Activated B cell treated with CpG ODN at 0.5 μM for 24 hours (primary cell): ENCODE measurements at regions not wholly inside any gene's neighbourhood (a gene's known extent, or its start where the extent isn't known, plus 50 kb on each side); places are given as distances from the start of the nearest gene placed in this dataset.

Experiments
- ATAC-seq: fragments of 200-7000 bp; cut with Tn5 transposase; one replicate; pipeline ENCODE4 v1.10.0; 2021; ENCODE audit warnings: low read depth, mild to moderate bottlenecking, moderate library complexity
- CTCF ChIA-PET: fragments of 350-600 bp; sonication (Branson Sonifier 250); formaldehyde crosslinking; loops from one replicate; lab custom pipeline; 2021; ENCODE audit warnings: antibody characterized with exemption; lab: Charles Lee
- POLR2A ChIA-PET: fragments of 350-600 bp; sonication (Branson Sonifier 250); formaldehyde crosslinking; loops from one replicate; lab custom pipeline; 2021; ENCODE audit warnings: antibody characterized with exemption; lab: Charles Lee
- DNase-seq: peaks from one replicate; pipeline ENCODE4 v3.0.0; 2022
- H3K27ac Mint-ChIP-seq: one replicate; pipeline ENCODE4 v1.8.0; 2020; ENCODE audit warnings: mixed read lengths
- H3K27me3 Mint-ChIP-seq: one replicate; pipeline ENCODE4 v1.8.0; 2021; ENCODE audit warnings: mixed read lengths
- H3K36me3 Mint-ChIP-seq: one replicate; pipeline ENCODE4 v1.8.0; 2021; ENCODE audit warnings: low read depth, mixed read lengths
- H3K4me1 Mint-ChIP-seq: one replicate; pipeline ENCODE4 v1.8.0; 2021; ENCODE audit warnings: mixed read lengths
- H3K4me3 Mint-ChIP-seq: one replicate; pipeline ENCODE4 v1.8.0; 2020; ENCODE audit warnings: mild to moderate bottlenecking, mixed read lengths
- H3K9me3 Mint-ChIP-seq: one replicate; pipeline ENCODE4 v1.8.0; 2020; ENCODE audit warnings: mixed read lengths
- intact Hi-C: fragments of 100-400 bp; cut with micrococcal nuclease; formaldehyde crosslinking; loops from one replicate; pipeline ENCODE4 v1.15.1; 2024
- TF ChIP-seq, protein P1 (sequence below): fragments of 200-600 bp; IDR thresholded peaks from one replicate; pipeline ENCODE4 v1.8.0; 2022; ENCODE audit warnings: antibody characterized with exemption, mild to moderate bottlenecking

GRCh38 chr3:28033059-28033784, 208.2 kb upstream of the CMC1 start:
- Mint-ChIP-seq H3K9me3 (peaks cover 12% of the 10 kb centered on the region), H3K36me3 (no peaks in the 10 kb centered on the region), H3K4me1 (no peaks in the 10 kb centered on the region), H3K4me3 (no peak overlapping the region), H3K27ac (no peak overlapping the region), H3K27me3 (no peaks in the 10 kb centered on the region)
- TF ChIP-seq, protein P1, sequence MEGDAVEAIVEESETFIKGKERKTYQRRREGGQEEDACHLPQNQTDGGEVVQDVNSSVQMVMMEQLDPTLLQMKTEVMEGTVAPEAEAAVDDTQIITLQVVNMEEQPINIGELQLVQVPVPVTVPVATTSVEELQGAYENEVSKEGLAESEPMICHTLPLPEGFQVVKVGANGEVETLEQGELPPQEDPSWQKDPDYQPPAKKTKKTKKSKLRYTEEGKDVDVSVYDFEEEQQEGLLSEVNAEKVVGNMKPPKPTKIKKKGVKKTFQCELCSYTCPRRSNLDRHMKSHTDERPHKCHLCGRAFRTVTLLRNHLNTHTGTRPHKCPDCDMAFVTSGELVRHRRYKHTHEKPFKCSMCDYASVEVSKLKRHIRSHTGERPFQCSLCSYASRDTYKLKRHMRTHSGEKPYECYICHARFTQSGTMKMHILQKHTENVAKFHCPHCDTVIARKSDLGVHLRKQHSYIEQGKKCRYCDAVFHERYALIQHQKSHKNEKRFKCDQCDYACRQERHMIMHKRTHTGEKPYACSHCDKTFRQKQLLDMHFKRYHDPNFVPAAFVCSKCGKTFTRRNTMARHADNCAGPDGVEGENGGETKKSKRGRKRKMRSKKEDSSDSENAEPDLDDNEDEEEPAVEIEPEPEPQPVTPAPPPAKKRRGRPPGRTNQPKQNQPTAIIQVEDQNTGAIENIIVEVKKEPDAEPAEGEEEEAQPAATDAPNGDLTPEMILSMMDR, result no peak
- CTCF ChIA-PET, result no interaction called here
- DNase-seq (no peak), ATAC-seq (no peak)
- POLR2A ChIA-PET, result no interaction called here
- intact Hi-C loops, result no loop called here

DNA sequence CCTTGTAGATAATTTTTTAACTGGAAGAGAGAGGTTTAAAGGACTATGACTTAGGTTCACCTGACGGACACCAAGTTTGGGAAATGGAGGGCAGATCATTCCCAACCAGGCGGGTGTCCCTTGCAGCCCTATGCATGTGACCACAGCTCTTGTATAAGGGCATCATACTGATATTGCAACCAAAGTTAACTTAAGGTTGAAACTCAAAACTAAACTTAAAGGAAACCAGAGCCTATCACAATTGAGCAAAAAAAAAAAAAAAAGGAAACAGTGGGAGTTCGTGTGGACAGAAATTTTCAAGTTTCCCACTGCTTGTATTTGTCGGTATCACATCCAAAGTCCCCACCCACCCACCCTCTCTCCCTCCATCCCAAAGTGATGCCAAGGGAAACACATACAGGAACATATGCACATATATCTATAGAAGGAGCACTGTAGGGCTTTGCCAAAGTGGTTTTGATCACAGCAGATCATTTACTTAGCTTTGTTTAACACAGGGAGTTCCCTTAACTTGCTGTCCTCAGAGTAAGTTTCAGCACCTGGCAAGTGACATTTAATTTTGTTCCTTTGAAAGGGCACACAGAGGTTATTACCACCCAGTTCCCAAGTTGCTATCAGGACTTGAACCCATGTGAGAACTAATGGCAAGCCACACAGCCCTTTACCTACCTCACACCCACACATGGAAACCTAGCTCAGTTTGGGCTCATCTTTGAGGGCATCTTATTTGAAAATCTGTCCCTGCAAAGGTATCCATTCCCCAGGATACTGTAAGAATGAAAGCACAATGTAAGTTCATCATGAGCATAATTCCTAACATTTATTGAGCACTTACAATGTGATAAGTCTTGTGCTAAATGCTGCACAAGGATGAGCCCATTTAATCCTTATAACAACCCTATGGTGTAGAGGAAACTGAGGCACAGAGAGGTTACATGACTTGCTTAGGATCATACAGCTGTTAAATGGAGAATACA, 204.5 kb upstream of the CMC1 start:
- CTCF ChIA-PET, result no interaction called here
- ATAC-seq, result no peak
- no peak overlapping the region for H3K27ac Mint-ChIP-seq
- POLR2A ChIA-PET, result no interaction called here
- intact Hi-C loops, result no loop called here
- H3K27me3 Mint-ChIP-seq, result peaks cover 2% of the 10 kb centered on the region
- no peak for DNase-seq
- no peaks in the 10 kb centered on the region for H3K36me3 Mint-ChIP-seq
- no peaks in the 10 kb centered on the region for H3K4me1 Mint-ChIP-seq
- TF ChIP-seq, protein P1, result no peak
- peaks cover 10% of the 10 kb centered on the region for H3K9me3 Mint-ChIP-seq
- no peak overlapping the region for H3K4me3 Mint-ChIP-seq

DNA sequence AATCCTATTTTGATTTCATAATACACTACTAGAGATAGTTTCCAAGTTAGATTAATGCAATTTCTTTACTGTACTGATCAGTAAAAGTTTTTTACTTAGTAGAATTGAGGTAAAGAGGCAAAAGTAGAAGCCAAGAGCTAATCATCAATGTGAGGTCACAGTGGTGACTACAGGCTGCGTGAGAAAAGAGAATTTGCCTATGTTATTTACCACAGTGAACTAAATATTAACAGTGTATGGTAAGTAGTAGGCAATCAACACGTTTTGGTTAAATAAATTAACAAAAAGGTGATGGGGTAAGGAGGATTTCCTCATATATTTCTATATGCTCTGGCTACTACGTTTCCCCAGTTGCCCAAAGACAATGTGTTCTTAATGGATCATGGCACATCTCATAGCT, 202.2 kb upstream of the CMC1 start:
- Mint-ChIP-seq H3K36me3 (no peaks in the 10 kb centered on the region), H3K4me3 (no peak overlapping the region), H3K4me1 (no peaks in the 10 kb centered on the region), H3K27me3 (peaks cover 2% of the 10 kb centered on the region), H3K27ac (no peak overlapping the region), H3K9me3 (no peaks in the 10 kb centered on the region)
- DNase-seq, result no peak
- ATAC-seq, result no peak
- ChIA-PET POLR2A (no interaction called here), CTCF (no interaction called here)
- intact Hi-C loops, result no loop called here
- TF ChIP-seq, protein P1, result no peak

GRCh38 chr3:28039829-28040228, 201.6 kb upstream of the CMC1 start:
- Mint-ChIP-seq H3K4me3 (no peak overlapping the region), H3K4me1 (no peaks in the 10 kb centered on the region), H3K9me3 (no peaks in the 10 kb centered on the region), H3K27me3 (peaks cover 2% of the 10 kb centered on the region), H3K36me3 (no peaks in the 10 kb centered on the region), H3K27ac (no peak overlapping the region)
- no peak for DNase-seq
- TF ChIP-seq, protein P1, result no peak
- intact Hi-C loops, result no loop called here
- ChIA-PET CTCF (no interaction called here), POLR2A (no interaction called here)
- no peak for ATAC-seq

DNA sequence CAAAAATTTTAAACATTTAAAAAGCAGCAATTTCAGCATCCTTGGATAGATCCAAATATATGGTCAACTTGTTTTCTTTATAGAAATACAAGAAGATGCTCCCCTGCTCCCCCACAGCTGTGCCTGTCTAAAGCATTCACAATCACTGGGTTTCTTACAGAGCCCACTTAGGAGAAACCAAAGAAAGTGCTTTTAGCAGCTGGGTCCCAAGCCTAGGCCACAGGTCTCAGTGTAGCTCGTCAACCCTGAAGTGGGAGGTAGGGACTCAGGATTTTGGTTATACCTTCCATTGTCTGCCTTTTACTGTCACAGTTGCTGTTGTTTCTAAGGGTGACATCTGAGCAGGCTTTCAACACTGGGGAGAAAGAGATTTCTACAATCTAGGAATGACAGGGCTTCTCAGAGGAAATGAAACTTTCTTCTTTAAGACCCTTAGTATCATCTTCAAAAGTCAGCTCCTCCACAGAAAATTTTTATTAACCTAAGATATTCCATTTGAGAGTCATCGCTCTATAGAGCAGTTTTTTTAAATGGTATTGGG, 199.3 kb upstream of the CMC1 start:
- ChIA-PET CTCF (no interaction called here), POLR2A (no interaction called here)
- no peak for ATAC-seq
- H3K27ac Mint-ChIP-seq, result no peak overlapping the region
- TF ChIP-seq, protein P1, result no peak
- no peak overlapping the region for H3K4me3 Mint-ChIP-seq
- H3K36me3 Mint-ChIP-seq, result no peaks in the 10 kb centered on the region
- no peaks in the 10 kb centered on the region for H3K9me3 Mint-ChIP-seq
- no peak for DNase-seq
- intact Hi-C loops, result no loop called here
- H3K4me1 Mint-ChIP-seq, result no peaks in the 10 kb centered on the region
- peaks cover 2% of the 10 kb centered on the region for H3K27me3 Mint-ChIP-seq
